ENCODE measurements at regions not wholly inside any gene's neighbourhood (a gene's known extent, or its start where the extent isn't known, plus 50 kb on each side); places are given as distances from the start of the nearest gene placed in this dataset.

DNA sequence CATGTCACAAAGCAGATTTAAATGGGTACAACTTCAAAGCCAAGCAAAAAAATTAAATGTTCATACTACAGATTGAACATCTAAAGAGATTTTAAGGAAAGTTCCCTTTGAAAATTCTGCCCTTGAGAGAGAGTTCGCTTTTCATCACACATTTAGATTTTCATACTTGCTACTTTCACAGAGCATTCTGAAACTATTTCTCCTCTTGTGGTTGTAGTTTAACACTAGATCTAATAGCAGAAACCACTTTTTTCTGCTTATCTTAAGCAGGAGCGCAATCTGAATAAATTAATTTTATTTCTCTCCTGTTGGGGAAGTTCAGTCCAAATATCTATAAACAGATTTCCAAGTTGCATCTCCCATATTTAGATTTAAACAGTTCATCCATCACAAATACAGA, 173.3 kb upstream of the RASA1 start:
- DNase-seq (ENCODE audit: low read depth), result no peak
- H3K4me3 ChIP-seq (ENCODE audit: low read depth, low read length), result no peak overlapping the region
- TF ChIP-seq, protein P1, sequence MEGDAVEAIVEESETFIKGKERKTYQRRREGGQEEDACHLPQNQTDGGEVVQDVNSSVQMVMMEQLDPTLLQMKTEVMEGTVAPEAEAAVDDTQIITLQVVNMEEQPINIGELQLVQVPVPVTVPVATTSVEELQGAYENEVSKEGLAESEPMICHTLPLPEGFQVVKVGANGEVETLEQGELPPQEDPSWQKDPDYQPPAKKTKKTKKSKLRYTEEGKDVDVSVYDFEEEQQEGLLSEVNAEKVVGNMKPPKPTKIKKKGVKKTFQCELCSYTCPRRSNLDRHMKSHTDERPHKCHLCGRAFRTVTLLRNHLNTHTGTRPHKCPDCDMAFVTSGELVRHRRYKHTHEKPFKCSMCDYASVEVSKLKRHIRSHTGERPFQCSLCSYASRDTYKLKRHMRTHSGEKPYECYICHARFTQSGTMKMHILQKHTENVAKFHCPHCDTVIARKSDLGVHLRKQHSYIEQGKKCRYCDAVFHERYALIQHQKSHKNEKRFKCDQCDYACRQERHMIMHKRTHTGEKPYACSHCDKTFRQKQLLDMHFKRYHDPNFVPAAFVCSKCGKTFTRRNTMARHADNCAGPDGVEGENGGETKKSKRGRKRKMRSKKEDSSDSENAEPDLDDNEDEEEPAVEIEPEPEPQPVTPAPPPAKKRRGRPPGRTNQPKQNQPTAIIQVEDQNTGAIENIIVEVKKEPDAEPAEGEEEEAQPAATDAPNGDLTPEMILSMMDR (IDR thresholded peaks at IDR 0.05; ENCODE audit: low read depth, low read length, missing control alignments), result no peak

- TF ChIP-seq, protein P1 (IDR thresholded peaks at IDR 0.05; ENCODE audit: low read depth, low read length, missing control alignments), result no peak
- H3K4me3 ChIP-seq (ENCODE audit: low read depth, low read length), result no peak overlapping the region
- no peak for DNase-seq (ENCODE audit: low read depth)
These were observed 172.8 kb upstream of the RASA1 start for GRCh38 chr5:87094833-87095232.

DNA sequence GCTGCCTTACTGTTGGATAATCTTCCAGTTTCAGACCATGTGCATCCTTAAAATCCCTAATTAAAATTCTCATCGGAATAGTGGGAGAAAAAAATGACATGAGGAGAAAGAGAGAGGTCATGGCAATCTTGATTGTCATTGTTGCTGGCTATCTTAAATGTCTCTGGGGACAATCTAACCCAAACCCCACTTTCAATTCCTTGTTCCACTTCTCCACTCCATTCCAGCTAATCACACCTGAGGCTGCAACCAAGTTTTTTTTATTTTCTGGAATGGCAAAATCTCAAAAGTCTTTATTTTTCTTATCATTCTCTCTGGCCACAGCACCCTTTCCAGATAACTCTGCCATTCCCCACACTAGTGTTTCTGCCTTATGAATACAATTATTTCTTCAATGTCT, 171.9 kb upstream of the RASA1 start:
- DNase-seq (ENCODE audit: low read depth), result no peak
- H3K4me3 ChIP-seq (ENCODE audit: low read depth, low read length), result no peak overlapping the region
- TF ChIP-seq, protein P1 (IDR thresholded peaks at IDR 0.05; ENCODE audit: low read depth, low read length, missing control alignments), result no peak

DNA sequence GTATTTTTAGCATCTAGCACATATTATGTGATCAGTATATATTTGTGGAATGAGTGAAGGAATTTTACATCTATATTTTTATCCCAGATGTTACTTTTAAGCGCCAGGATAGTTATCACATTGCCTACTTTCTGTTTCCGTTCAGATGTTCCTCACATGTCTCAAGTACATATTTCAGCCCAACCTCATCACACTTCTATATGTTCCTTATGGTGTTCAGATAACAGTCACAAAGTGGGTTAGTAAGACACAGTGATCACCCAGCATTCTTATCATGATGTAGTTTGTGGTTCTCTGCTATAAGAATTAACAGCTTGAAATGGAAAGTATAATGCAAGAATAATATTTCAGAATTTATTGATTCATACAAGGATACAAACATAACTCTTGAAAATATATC, 170.0 kb upstream of the RASA1 start:
- no peak overlapping the region for H3K4me3 ChIP-seq (ENCODE audit: low read depth, low read length)
- no peak for DNase-seq (ENCODE audit: low read depth)
- TF ChIP-seq, protein P1 (IDR thresholded peaks at IDR 0.05; ENCODE audit: low read depth, low read length, missing control alignments), result no peak

- TF ChIP-seq, protein P1 (IDR thresholded peaks at IDR 0.05; ENCODE audit: low read depth, low read length, missing control alignments), result no peak
- DNase-seq (ENCODE audit: low read depth), result no peak
- no peak overlapping the region for H3K4me3 ChIP-seq (ENCODE audit: low read depth, low read length)
These were observed 168.3 kb upstream of the RASA1 start for GRCh38 chr5:87099291-87099839.

DNA sequence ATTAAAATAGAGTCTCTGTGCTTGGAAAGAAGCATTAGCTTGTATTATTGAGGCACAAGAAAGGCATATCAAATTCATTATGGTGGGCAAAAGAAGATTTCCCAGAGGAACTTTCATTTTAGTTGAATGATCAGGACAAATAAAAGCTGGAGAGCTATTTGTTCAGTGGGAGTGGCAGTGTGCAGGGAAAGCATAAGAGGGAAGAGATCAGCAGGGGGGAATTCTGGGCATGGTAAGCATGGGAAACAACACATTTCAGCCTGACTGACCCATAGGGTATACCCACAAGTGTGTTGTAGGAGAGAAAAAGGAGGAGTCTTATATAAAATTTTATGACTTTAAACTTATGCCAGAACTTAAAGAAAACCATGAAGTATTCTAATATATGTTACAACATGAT, 167.7 kb upstream of the RASA1 start:
- H3K4me3 ChIP-seq (ENCODE audit: low read depth, low read length), result no peak overlapping the region
- DNase-seq (ENCODE audit: low read depth), result no peak
- TF ChIP-seq, protein P1 (IDR thresholded peaks at IDR 0.05; ENCODE audit: low read depth, low read length, missing control alignments), result no peak

GRCh38 chr5:87101321-87101720, 166.4 kb upstream of the RASA1 start:
- DNase-seq (ENCODE audit: low read depth), result no peak
- TF ChIP-seq, protein P1 (IDR thresholded peaks at IDR 0.05; ENCODE audit: low read depth, low read length, missing control alignments), result no peak
- H3K4me3 ChIP-seq (ENCODE audit: low read depth, low read length), result no peak overlapping the region

Measured in GM12864 (cell line).